Mesenchymal stem cell (in vitro differentiated cells and primary cell): ENCODE measurements at regions not wholly inside any gene's neighbourhood (a gene's known extent, or its start where the extent isn't known, plus 50 kb on each side); places are given as distances from the start of the nearest gene placed in this dataset.

ENCODE experiments used
- DNase-seq: peaks from one replicate; pipeline ENCODE4 v3.0.0-alpha.2; 2013
- H2AFZ ChIP-seq: one replicate; pipeline ENCODE4 v1.6.1; 2013; ENCODE audit warnings: low read depth, mild to moderate bottlenecking, control low read depth, inconsistent platforms, low read length, moderate library complexity
- H2AK5ac ChIP-seq: 2 replicates; pipeline ENCODE4 v1.6.1; 2013; ENCODE audit warnings: low read length, moderate library complexity, mild to moderate bottlenecking, inconsistent platforms; ENCODE audit not compliant: severe bottlenecking
- H2BK120ac ChIP-seq: one replicate; pipeline ENCODE4 v1.6.1; 2013; ENCODE audit warnings: low read depth, mild to moderate bottlenecking, inconsistent platforms, low read length, moderate library complexity
- H2BK12ac ChIP-seq, 2 experiments: one replicate each; pipeline ENCODE4 v1.6.1; 2013; ENCODE audit warnings: inconsistent platforms in 2 of 2, low read length in 2 of 2, mild to moderate bottlenecking in 2 of 2, moderate library complexity in 2 of 2, control low read depth in 1 of 2
- H2BK15ac ChIP-seq: one replicate; pipeline ENCODE4 v1.6.1; 2013; ENCODE audit warnings: mild to moderate bottlenecking, low read depth, inconsistent platforms; ENCODE audit not compliant: poor library complexity, severe bottlenecking
- H2BK5ac ChIP-seq: 2 replicates; pipeline ENCODE4 v1.6.1; 2013; ENCODE audit warnings: low read depth, mild to moderate bottlenecking, low read length, control low read depth, inconsistent platforms; ENCODE audit not compliant: poor library complexity, severe bottlenecking
- H3K14ac ChIP-seq, 2 experiments: one replicate each; pipeline ENCODE4 v1.6.1; 2013; ENCODE audit warnings: inconsistent platforms in 2 of 2, low read length in 2 of 2, control low read depth in 1 of 2, mild to moderate bottlenecking in 1 of 2, moderate library complexity in 1 of 2
- H3K18ac ChIP-seq, 2 experiments: one replicate each; pipeline ENCODE4 v1.6.1; 2013; ENCODE audit warnings: inconsistent platforms in 2 of 2, low read length in 2 of 2, control low read depth in 1 of 2, low read depth in 1 of 2, mild to moderate bottlenecking in 1 of 2
- H3K23ac ChIP-seq, 2 experiments: one replicate each; pipeline ENCODE4 v1.6.1; 2013; ENCODE audit warnings: inconsistent platforms in 2 of 2, low read length in 2 of 2, mild to moderate bottlenecking in 2 of 2, moderate library complexity in 2 of 2, control low read depth in 1 of 2
- H3K27ac ChIP-seq: 2 replicates; pipeline ENCODE4 v1.5.1; 2013; ENCODE audit warnings: mild to moderate bottlenecking, moderate library complexity, low read length, control low read depth, inconsistent platforms; ENCODE audit not compliant: poor library complexity, severe bottlenecking
- H3K27me3 ChIP-seq, 2 experiments: 2 replicates each; pipeline versions ENCODE4 v1.6.1 to v1.7.0; 2013; ENCODE audit warnings: low read length in 2 of 2, mild to moderate bottlenecking in 2 of 2, moderate library complexity in 2 of 2, control low read depth in 1 of 2, inconsistent platforms in 1 of 2; ENCODE audit not compliant: control insufficient read depth in 1 of 2, insufficient read depth in 1 of 2
- H3K36me3 ChIP-seq, 2 experiments: 2 replicates each; pipeline versions ENCODE4 v1.6.1 to v1.7.0; 2013; ENCODE audit warnings: low read length in 2 of 2, control low read depth in 1 of 2, inconsistent platforms in 1 of 2, low read depth in 1 of 2, mild to moderate bottlenecking in 1 of 2; ENCODE audit not compliant: insufficient read depth in 2 of 2, control insufficient read depth in 1 of 2
- H3K4ac ChIP-seq, 2 experiments: one replicate each; pipeline ENCODE4 v1.6.1; 2013; ENCODE audit warnings: inconsistent platforms in 2 of 2, low read length in 2 of 2, mild to moderate bottlenecking in 2 of 2, moderate library complexity in 2 of 2, control low read depth in 1 of 2, low read depth in 1 of 2
- H3K4me1 ChIP-seq: 2 replicates; pipeline ENCODE4 v1.6.1; 2013; ENCODE audit warnings: low read depth, low read length, control low read depth; ENCODE audit not compliant: control insufficient read depth, insufficient read depth
- H3K4me2 ChIP-seq: 2 replicates; pipeline ENCODE4 v1.6.1; 2013; ENCODE audit warnings: low read length, mild to moderate bottlenecking, inconsistent platforms; ENCODE audit not compliant: poor library complexity, severe bottlenecking
- H3K4me3 ChIP-seq, 2 experiments: 2 replicates each; pipeline versions ENCODE4 v1.5.1 to v1.7.0; 2013; ENCODE audit warnings: low read length in 2 of 2, mild to moderate bottlenecking in 2 of 2, control low read depth in 1 of 2, low read depth in 1 of 2; ENCODE audit not compliant: insufficient read depth in 1 of 2
- H3K79me1 ChIP-seq: replicated peaks from 2 replicates; pipeline ENCODE4 v1.6.1; 2013; ENCODE audit warnings: mild to moderate bottlenecking, control low read depth, low read length, inconsistent platforms; ENCODE audit not compliant: poor library complexity, severe bottlenecking
- H3K9ac ChIP-seq: 2 replicates; pipeline ENCODE4 v1.7.0; 2013; ENCODE audit warnings: mild to moderate bottlenecking, low read length, moderate library complexity
- H3K9me3 ChIP-seq: 2 replicates; pipeline ENCODE4 v1.7.0; 2013; ENCODE audit warnings: mild to moderate bottlenecking, low read length; ENCODE audit not compliant: control insufficient read depth
- H4K8ac ChIP-seq: one replicate; pipeline ENCODE4 v1.6.1; 2013; ENCODE audit warnings: inconsistent platforms, mild to moderate bottlenecking, low read length, moderate library complexity
- H4K91ac ChIP-seq: one replicate; pipeline ENCODE4 v1.6.1; 2013; ENCODE audit warnings: mild to moderate bottlenecking, low read length, inconsistent platforms
- WGBS: methylation state at CpG from one replicate; pipeline ENCODE4 v1.1.7; 2013; ENCODE audit warnings: mixed read lengths; 5-methylcytosine and 5-hydroxymethylcytosine counted together

- 79% methylated on average over 5 of the region's 5 CpGs for WGBS
- Histone ChIP-seq H3K9me3 (peaks cover 19% of the 10 kb centered on the region), H2AFZ (no peak overlapping the region), H3K14ac (no peak overlapping the region), H2AK5ac (no peak overlapping the region), H3K36me3 (no peaks in the 10 kb centered on the region), H2BK5ac (no peak overlapping the region), H4K91ac (no peak overlapping the region), H3K27me3 (no peaks in the 10 kb centered on the region), H2BK120ac (no peak overlapping the region), H3K9ac (no peak overlapping the region), H3K23ac (no peak overlapping the region), H3K18ac (no peak overlapping the region), H3K4me1 (peaks cover 2% of the 10 kb centered on the region), H3K4ac (no peak overlapping the region), H3K79me1 (no peaks in the 10 kb centered on the region), H2BK15ac (no peak overlapping the region), H2BK12ac (no peak overlapping the region), H4K8ac (no peak overlapping the region), H3K4me2 (no peak overlapping the region), H3K27ac (no peak overlapping the region), H3K4me3 (no peak overlapping the region)
- DNase-seq, result no peak
These were observed 302.4 kb upstream of the SOX11 start for GRCh38 chr2:5389740-5390139.

- Histone ChIP-seq H3K9me3 (peaks cover 15% of the 10 kb centered on the region), H3K4me2 (no peak overlapping the region), H2BK15ac (no peak overlapping the region), H3K4me1 (peaks cover 2% of the 10 kb centered on the region), H2BK120ac (no peak overlapping the region), H3K27me3 (no peaks in the 10 kb centered on the region), H3K14ac (no peak overlapping the region), H3K79me1 (no peaks in the 10 kb centered on the region), H3K9ac (no peak overlapping the region), H3K4ac (no peak overlapping the region), H4K91ac (no peak overlapping the region), H3K36me3 (no peaks in the 10 kb centered on the region), H2BK5ac (no peak overlapping the region), H3K4me3 (no peak overlapping the region), H2AK5ac (no peak overlapping the region), H4K8ac (no peak overlapping the region), H2BK12ac (no peak overlapping the region), H3K18ac (no peak overlapping the region), H2AFZ (no peak overlapping the region), H3K23ac (no peak overlapping the region), H3K27ac (no peak overlapping the region)
- DNase-seq, result no peak
- WGBS, result 73% methylated on average over 4 of the region's 5 CpGs
These were observed 300.8 kb upstream of the SOX11 start for GRCh38 chr2:5391362-5391761.

- Histone ChIP-seq H2BK12ac (no peak overlapping the region), H3K9ac (no peak overlapping the region), H3K4me2 (no peak overlapping the region), H2BK120ac (no peak overlapping the region), H3K4me1 (peaks cover 2% of the 10 kb centered on the region), H2BK5ac (no peak overlapping the region), H3K79me1 (no peaks in the 10 kb centered on the region), H3K18ac (no peak overlapping the region), H3K36me3 (no peaks in the 10 kb centered on the region), H4K8ac (no peak overlapping the region), H3K4me3 (no peak overlapping the region), H3K27me3 (no peaks in the 10 kb centered on the region), H3K23ac (no peak overlapping the region), H4K91ac (no peak overlapping the region), H3K9me3 (peaks cover 15% of the 10 kb centered on the region), H3K4ac (no peak overlapping the region), H2BK15ac (no peak overlapping the region), H2AFZ (no peak overlapping the region), H3K14ac (no peak overlapping the region), H3K27ac (no peak overlapping the region), H2AK5ac (no peak overlapping the region)
- WGBS, result 61% methylated on average over 4 of the region's 4 CpGs
- DNase-seq, result peak; percentile 5
These were observed 299.5 kb upstream of the SOX11 start for GRCh38 chr2:5392658-5393057.

GRCh38 chr2:5393474-5393873 lies 298.7 kb upstream of the SOX11 start:
- no peaks in the 10 kb centered on the region for H3K27me3 ChIP-seq
- no peak for DNase-seq
- no peaks in the 10 kb centered on the region for H3K79me1 ChIP-seq
- peaks cover 15% of the 10 kb centered on the region for H3K9me3 ChIP-seq
- H4K91ac ChIP-seq, result no peak overlapping the region
- no peak overlapping the region for H3K4me3 ChIP-seq
- no peak overlapping the region for H3K4me2 ChIP-seq
- H2BK5ac ChIP-seq, result no peak overlapping the region
- no peak overlapping the region for H2AFZ ChIP-seq
- H3K4ac ChIP-seq, result no peak overlapping the region
- H3K27ac ChIP-seq, result no peak overlapping the region
- no peak overlapping the region for H3K14ac ChIP-seq
- no peak overlapping the region for H2AK5ac ChIP-seq
- WGBS, result 53% methylated on average over 2 of the region's 2 CpGs
- H4K8ac ChIP-seq, result no peak overlapping the region
- no peak overlapping the region for H2BK120ac ChIP-seq
- no peak overlapping the region for H2BK12ac ChIP-seq
- no peak overlapping the region for H3K18ac ChIP-seq
- no peak overlapping the region for H2BK15ac ChIP-seq
- peaks cover 2% of the 10 kb centered on the region for H3K4me1 ChIP-seq
- no peaks in the 10 kb centered on the region for H3K36me3 ChIP-seq
- H3K9ac ChIP-seq, result no peak overlapping the region
- no peak overlapping the region for H3K23ac ChIP-seq
